HUES6 (cell line): ENCODE measurements at regions not wholly inside any gene's neighbourhood (a gene's known extent, or its start where the extent isn't known, plus 50 kb on each side); places are given as distances from the start of the nearest gene placed in this dataset.

Experiments used
- H3K27ac ChIP-seq: 2 replicates; pipeline ENCODE4 v1.7.0; 2013; ENCODE audit warnings: low read depth, mild to moderate bottlenecking, low read length, inconsistent platforms
- H3K27me3 ChIP-seq: 2 replicates; pipeline ENCODE4 v1.6.1; 2013; ENCODE audit warnings: low read length; ENCODE audit not compliant: control insufficient read depth, insufficient read depth
- H3K36me3 ChIP-seq: 2 replicates; pipeline ENCODE4 v1.6.1; 2013; ENCODE audit warnings: low read length; ENCODE audit not compliant: control insufficient read depth, insufficient read depth
- H3K4me1 ChIP-seq: 2 replicates; pipeline ENCODE4 v1.6.1; 2013; ENCODE audit warnings: low read length; ENCODE audit not compliant: control insufficient read depth, insufficient read depth
- H3K4me3 ChIP-seq: 2 replicates; pipeline ENCODE4 v1.5.1; 2013; ENCODE audit warnings: low read depth, low read length
- H3K9ac ChIP-seq: one replicate; pipeline ENCODE4 v1.6.1; 2013; ENCODE audit warnings: mild to moderate bottlenecking, low read length
- H3K9me3 ChIP-seq: 2 replicates; pipeline ENCODE4 v1.6.1; 2013; ENCODE audit warnings: low read depth, low read length; ENCODE audit not compliant: control insufficient read depth, insufficient read depth

DNA sequence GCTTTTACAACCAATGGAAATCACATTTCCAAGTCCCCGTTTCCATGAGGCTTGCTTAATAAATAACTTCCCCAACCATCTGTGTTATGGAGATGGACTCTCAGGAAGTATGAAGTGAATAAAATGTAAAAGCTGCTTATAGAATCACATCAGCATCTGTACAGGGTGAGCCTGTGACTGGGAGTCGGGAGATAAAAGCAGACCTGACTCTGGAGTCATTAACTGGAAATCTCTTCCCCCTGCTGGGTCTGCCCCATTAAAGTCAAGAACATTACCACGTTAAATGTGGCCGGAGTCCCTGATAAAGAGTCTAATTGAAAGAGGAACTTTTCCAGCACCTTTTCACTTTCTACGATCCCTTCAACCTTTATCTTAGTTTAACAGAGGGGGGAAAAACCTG is 368.5 kb downstream of the DOK5 start:
- H3K9ac ChIP-seq, result no peak overlapping the region
- H3K4me1 ChIP-seq, result no peaks in the 10 kb centered on the region
- H3K27ac ChIP-seq, result no peak overlapping the region
- H3K4me3 ChIP-seq, result no peak overlapping the region
- H3K9me3 ChIP-seq, result no peaks in the 10 kb centered on the region; the same call in 1 of the 2 replicates
- H3K36me3 ChIP-seq, result no peaks in the 10 kb centered on the region
- no peaks in the 10 kb centered on the region for H3K27me3 ChIP-seq

DNA sequence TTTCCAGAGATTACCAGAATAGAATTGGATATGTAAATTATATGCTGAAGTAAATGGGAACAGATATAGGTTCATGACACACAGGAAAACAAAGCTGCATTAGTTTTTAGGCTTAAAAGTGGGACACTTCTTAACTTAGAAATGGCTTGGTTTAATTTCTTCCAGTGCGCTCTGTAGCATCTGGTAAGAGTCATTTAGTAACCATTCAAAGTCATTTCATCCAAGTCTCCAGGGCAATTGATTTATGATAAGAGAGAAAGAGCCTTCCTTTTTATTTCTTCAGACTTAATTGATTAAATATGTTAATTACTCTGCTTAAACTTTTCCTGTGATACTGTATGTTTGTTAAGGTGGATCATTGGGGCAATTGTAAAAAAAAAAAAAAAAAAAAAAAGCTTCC is 368.0 kb downstream of the DOK5 start:
- no peaks in the 10 kb centered on the region for H3K4me1 ChIP-seq
- H3K4me3 ChIP-seq, result no peak overlapping the region

GRCh38 chr20:54839224-54839623 is 363.8 kb downstream of the DOK5 start:
- Histone ChIP-seq H3K9ac (no peak overlapping the region), H3K4me1 (no peaks in the 10 kb centered on the region), H3K27me3 (no peaks in the 10 kb centered on the region), H3K4me3 (no peak overlapping the region), H3K9me3 (no peaks in the 10 kb centered on the region), H3K27ac (no peak overlapping the region), H3K36me3 (no peaks in the 10 kb centered on the region)

More for the DNA sequence above, 368.0 kb downstream of the DOK5 start:
- Histone ChIP-seq H3K36me3 (no peaks in the 10 kb centered on the region), H3K27me3 (no peaks in the 10 kb centered on the region), H3K9me3 (no peaks in the 10 kb centered on the region; the same call in 1 of the 2 replicates), H3K27ac (no peak overlapping the region), H3K9ac (no peak overlapping the region)

DNA sequence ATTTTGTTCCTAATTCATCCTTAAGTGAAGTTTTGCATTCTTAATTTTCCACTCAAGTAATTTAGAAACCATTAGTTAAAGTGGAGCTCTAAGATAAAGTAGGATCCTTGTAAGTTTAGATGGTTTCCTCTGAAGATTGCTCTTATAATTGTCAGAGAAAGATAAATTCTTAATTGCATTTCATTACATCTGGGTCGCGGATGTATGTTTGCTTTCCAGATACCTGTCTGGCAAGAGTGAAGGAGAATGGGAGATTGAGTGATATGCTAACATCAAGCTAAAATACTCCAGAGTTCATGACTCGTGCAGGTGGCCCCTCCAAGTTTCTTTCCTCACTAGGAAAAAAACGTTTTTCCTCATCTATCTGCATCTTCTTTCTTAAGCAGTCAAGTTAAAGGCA is 361.8 kb downstream of the DOK5 start:
- Histone ChIP-seq H3K9me3 (no peaks in the 10 kb centered on the region), H3K4me3 (no peak overlapping the region), H3K36me3 (no peaks in the 10 kb centered on the region), H3K9ac (no peak overlapping the region), H3K27me3 (no peaks in the 10 kb centered on the region), H3K4me1 (no peaks in the 10 kb centered on the region), H3K27ac (no peak overlapping the region)

DNA sequence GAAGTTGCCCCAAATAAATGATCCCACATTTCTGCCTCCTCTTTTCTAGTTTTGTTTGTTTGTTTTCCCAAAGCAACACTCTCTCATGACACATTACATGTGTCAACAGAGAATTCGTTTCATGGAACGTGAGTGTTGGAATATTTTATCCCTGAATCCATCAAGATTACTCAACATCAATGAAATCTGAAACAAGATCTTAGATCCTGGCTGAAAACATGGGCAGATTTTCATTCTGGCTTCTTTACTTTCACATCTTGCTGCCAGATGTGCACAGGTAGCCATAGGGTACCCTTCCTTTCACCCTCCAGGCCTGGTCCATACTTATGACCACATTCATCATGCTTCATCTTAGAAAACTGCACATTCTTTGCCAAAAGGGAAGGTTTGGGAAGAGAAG is 347.0 kb downstream of the DOK5 start:
- no peak overlapping the region for H3K27ac ChIP-seq
- no peaks in the 10 kb centered on the region for H3K9me3 ChIP-seq
- no peaks in the 10 kb centered on the region for H3K36me3 ChIP-seq
- H3K4me3 ChIP-seq, result no peak overlapping the region
- H3K27me3 ChIP-seq, result no peaks in the 10 kb centered on the region
- no peak overlapping the region for H3K9ac ChIP-seq
- H3K4me1 ChIP-seq, result peaks cover 12% of the 10 kb centered on the region; the same call in 1 of the 2 replicates

GRCh38 chr20:54820392-54820791 is 345.0 kb downstream of the DOK5 start:
- no peaks in the 10 kb centered on the region for H3K9me3 ChIP-seq
- no peaks in the 10 kb centered on the region for H3K36me3 ChIP-seq
- H3K4me3 ChIP-seq, result no peak overlapping the region
- no peak overlapping the region for H3K9ac ChIP-seq
- H3K27ac ChIP-seq, result no peak overlapping the region
- no peaks in the 10 kb centered on the region for H3K27me3 ChIP-seq
- peaks cover 12% of the 10 kb centered on the region; the same call in 1 of the 2 replicates for H3K4me1 ChIP-seq

- Histone ChIP-seq H3K9me3 (no peaks in the 10 kb centered on the region), H3K9ac (no peak overlapping the region), H3K4me3 (no peak overlapping the region)
Observed at GRCh38 chr20:54806462-54806861, 331.1 kb downstream of the DOK5 start.

GRCh38 chr20:54794874-54795273 is 319.5 kb downstream of the DOK5 start:
- Histone ChIP-seq H3K36me3 (no peaks in the 10 kb centered on the region), H3K27ac (no peak overlapping the region), H3K9ac (no peak overlapping the region), H3K4me1 (no peaks in the 10 kb centered on the region), H3K27me3 (no peaks in the 10 kb centered on the region), H3K9me3 (peaks cover 5% of the 10 kb centered on the region; the same call in 1 of the 2 replicates), H3K4me3 (no peak overlapping the region)

More at GRCh38 chr20:54806462-54806861, 331.1 kb downstream of the DOK5 start:
- Histone ChIP-seq H3K36me3 (no peaks in the 10 kb centered on the region), H3K27me3 (no peaks in the 10 kb centered on the region), H3K27ac (no peak overlapping the region), H3K4me1 (no peaks in the 10 kb centered on the region)

GRCh38 chr20:54794110-54794509 is 318.7 kb downstream of the DOK5 start:
- H3K27ac ChIP-seq, result no peak overlapping the region
- no peaks in the 10 kb centered on the region for H3K36me3 ChIP-seq
- H3K4me1 ChIP-seq, result no peaks in the 10 kb centered on the region
- H3K4me3 ChIP-seq, result no peak overlapping the region
- H3K9me3 ChIP-seq, result peaks cover 5% of the 10 kb centered on the region; the same call in 1 of the 2 replicates
- H3K9ac ChIP-seq, result no peak overlapping the region
- H3K27me3 ChIP-seq, result no peaks in the 10 kb centered on the region

DNA sequence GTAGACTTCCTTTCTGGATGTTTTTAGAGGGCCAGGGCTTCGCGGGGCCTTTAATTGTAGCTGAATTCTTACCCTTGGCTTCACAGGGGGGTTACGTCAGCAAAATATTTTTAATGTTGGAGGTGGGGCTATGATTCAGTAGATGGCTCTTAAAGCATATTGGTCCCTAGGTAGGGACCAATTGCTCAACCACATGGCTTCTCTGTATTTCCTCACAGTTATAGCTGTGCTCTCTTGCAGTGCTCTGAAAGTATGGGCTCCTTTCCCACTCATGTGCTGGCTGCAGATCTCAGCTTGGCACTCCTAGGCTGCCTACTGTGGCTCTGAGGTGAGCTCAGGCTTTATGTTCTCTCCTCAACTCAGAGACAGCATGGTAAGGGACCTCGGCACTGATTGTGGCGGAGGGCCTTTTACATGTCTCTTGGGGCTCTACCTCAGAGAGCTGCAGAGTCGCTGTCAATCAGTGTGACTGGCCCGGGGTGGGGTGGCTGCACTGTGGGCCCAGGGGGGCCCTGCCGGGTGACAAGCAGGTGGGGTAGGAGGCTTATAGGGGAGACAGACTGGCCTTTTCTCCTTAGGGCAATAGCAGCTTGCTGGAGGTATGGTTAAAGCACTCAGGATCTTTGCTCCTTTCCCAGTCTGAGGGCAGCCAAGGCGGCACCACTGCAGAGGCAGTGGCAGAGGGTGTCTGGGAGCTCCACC is 318.0 kb downstream of the DOK5 start:
- Histone ChIP-seq H3K4me1 (no peaks in the 10 kb centered on the region), H3K9ac (no peak overlapping the region), H3K27me3 (no peaks in the 10 kb centered on the region), H3K4me3 (no peak overlapping the region), H3K27ac (no peak overlapping the region), H3K9me3 (peaks cover 5% of the 10 kb centered on the region; the same call in 1 of the 2 replicates), H3K36me3 (no peaks in the 10 kb centered on the region)

- no peaks in the 10 kb centered on the region for H3K4me1 ChIP-seq
- H3K27me3 ChIP-seq, result no peaks in the 10 kb centered on the region
- H3K36me3 ChIP-seq, result no peaks in the 10 kb centered on the region
- H3K4me3 ChIP-seq, result no peak overlapping the region
- H3K9me3 ChIP-seq, result peaks cover 5% of the 10 kb centered on the region; the same call in 1 of the 2 replicates
- H3K9ac ChIP-seq, result no peak overlapping the region
- no peak overlapping the region for H3K27ac ChIP-seq
Observed at GRCh38 chr20:54792688-54793087, 317.3 kb downstream of the DOK5 start.
